NT2/D1 (cell line): ENCODE measurements at regions not wholly inside any gene's neighbourhood (a gene's known extent, or its start where the extent isn't known, plus 50 kb on each side); places are given as distances from the start of the nearest gene placed in this dataset.

Source experiments
- SUZ12 ChIP-seq: IDR thresholded peaks from 2 replicates; pipeline ENCODE4 v1.6.1; 2011; ENCODE audit not compliant: insufficient read length, insufficient read depth; ENCODE audit errors: extremely low read depth
- YY1 ChIP-seq: IDR thresholded peaks from 2 replicates; pipeline ENCODE4 v1.6.1; 2011; ENCODE audit not compliant: insufficient read length, insufficient read depth

GRCh38 chr3:81216192-81216591 lies 545.3 kb downstream of the GBE1 start:
- TF ChIP-seq YY1 = no peak
- no peak for TF ChIP-seq SUZ12
